Fibroblast of skin of right biceps (primary cell): ENCODE measurements at regions not wholly inside any gene's neighbourhood (a gene's known extent, or its start where the extent isn't known, plus 50 kb on each side); places are given as distances from the start of the nearest gene placed in this dataset.

Source experiments
- DNase-seq: peaks from one replicate; pipeline ENCODE4 v3.0.0-alpha.2; 2013

DNA sequence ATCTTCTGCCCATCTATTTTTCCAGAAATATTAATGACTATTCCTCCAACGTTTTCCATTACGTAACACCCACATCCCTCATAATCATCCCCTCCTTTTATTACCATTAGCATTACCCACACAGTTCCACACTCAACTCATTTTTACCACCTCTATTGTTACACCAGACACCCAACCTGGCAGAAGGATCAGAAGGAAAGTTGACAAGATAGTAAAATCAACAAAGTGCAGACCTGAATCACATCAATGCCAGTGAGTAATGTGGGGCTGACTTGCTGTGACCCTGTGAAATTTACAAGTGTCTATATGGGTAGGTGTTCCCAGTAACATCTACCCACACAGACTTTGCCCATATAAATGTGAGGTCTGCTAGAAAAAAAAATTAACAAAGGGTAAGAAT is 568.2 kb downstream of the MAFB start:
- no peak for DNase-seq

DNA sequence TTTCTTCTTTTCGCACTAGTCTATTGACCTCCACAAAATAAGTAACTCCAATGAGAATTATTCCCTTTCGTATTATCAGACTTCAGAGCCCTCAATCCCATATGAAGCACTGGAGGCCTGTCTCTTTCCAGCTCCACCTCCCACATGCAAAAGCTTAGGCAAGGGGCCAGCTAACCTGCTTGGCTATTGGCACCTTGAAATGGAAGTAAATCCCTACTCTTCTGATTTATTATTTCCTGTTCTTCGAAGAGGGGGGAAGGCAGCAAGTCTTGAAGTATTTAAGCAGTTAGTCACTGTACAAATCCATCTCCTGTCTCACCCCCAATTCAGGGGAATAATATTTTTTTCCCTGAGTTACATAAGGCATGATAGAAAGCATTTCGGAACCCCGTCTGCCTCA is 577.8 kb downstream of the MAFB start:
- peak; percentile 23 for DNase-seq

DNA sequence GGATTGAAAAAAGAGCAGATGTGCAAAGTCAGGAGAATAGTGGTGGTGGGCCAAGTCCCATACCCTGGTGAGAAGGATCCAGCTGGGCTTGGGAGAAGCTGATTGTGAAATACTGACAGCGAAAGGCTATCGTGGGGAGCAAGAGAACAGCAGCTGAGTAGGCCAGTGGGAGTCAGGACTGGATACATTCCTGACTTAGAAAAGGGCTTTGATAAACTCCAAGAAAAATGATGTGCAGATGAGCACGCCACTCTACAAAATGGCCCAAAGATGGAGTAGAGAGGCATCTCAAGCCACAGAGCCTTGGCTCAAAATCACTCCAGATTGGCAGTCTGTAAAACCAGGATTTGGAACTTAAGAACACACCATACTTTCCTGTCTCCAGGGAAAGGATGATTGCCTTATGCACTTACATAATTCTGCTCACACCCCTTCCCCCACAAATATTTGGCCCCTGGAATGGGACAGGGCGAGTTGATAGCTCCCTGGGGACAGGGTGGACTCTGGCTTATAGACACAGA is 578.7 kb downstream of the MAFB start:
- peak; percentile 21 for DNase-seq

DNA sequence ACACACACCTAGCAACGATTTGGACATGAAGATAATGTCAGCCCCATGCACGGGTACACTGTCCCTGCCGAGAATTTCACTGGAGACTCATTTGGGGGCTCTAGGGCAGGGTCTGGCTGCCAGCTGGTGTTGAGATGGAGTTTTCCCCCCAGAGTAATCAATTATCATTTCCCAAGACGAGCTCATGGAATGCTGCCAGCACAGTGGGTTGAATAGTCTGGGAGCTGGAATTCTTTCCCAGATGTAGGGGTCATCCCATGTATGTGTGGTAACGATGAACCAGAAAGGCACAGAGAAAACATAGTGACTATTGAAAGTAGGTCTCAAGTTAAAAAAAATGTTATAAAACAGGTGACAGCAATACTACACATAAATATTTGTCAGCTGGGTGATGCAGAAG is 579.9 kb downstream of the MAFB start:
- DNase-seq: peak; percentile 29

DNA sequence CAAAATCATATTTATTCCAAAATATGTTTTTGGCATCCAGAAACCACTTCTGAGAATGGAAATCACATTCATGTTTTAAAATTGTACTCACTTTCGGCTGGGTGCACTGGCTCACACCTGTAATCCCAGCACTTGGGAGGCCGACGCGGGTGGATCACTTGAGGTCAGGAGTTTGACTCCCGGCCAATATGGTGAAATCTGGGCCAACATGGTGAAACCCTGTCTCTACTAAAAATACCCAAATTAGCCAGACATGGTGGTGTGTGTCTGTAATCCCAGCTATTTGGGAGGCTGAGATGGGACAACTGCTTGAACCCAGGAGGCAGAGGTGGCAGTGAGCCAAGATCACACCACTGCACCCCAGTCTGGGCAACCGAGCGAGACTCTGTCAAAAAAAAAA is 580.7 kb downstream of the MAFB start:
- no peak for DNase-seq

DNA sequence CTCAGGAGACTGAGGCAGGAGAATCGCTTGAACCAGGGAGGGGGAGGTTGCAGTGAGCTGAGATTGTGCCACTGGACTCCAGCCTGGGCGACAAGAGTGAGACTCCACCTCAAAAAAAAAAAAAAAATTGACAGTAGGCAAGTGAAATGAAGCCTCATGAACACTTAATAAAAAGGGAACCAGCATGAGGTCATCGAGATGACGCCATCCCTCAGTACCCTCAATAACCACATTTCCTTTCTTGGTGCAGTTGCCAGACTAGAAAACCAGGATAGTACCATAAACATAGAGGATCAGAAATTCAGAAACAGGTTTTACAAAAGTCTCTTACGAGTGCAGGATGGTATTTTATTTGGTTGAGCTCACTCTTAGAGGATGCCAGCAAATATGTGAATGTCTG is 584.1 kb downstream of the MAFB start:
- no peak for DNase-seq

DNA sequence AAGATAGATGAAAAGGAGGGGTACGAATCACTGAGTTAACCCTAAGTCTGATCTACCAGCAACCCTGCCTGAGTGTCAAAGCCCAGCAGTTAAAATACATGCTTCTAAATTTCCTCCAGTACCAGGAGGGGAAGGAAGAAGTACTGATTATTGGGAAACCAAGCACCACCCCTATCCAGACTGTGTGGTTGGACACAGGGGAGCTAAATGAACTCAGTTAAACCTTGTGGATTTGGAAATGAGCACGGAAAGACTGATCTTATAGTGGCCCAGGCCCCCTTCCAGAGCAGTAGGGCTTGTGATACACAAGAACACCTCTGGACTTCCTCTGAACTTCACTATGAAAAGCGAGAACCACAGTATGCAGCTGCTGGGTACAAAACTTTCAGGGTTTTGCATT is 585.6 kb downstream of the MAFB start:
- DNase-seq: no peak

DNA sequence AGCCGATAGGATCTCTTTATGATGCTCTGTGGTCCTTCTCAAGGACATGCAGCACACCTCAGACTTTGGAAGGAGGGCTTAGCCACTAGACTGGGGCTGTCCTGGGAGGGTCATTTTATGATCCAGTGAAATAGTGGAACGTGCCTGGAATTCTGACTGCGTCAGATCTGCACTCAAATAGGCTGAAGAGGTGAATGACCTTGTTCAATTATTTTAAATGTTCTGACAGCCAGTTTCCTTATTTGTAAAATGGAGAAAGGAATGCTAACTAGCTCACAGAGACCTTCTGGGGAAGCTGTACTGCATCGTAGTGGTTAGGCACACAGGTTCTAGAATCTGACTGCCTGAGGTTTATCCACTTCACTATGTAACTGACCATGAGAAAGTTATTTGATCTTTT is 587.5 kb downstream of the MAFB start:
- no peak for DNase-seq

DNA sequence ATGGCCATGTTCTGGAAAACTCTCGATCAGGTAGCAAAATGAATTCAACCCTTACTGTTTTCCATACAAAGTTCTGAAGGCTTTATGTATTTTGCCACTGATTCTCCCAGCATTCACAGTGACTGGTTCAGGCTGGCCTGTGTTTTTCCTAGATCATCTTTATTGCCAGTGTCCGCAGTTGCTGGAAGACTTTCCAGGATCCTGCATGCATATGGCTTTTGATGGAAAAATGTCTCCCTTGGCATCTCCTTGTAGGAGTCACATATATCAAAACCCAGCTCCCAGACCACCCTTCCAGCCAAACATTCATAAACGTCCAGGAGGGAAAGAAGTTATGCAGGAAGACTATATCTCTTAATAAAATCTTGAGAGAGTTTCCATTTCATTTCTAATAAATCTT is 588.8 kb downstream of the MAFB start:
- DNase-seq: no peak

DNA sequence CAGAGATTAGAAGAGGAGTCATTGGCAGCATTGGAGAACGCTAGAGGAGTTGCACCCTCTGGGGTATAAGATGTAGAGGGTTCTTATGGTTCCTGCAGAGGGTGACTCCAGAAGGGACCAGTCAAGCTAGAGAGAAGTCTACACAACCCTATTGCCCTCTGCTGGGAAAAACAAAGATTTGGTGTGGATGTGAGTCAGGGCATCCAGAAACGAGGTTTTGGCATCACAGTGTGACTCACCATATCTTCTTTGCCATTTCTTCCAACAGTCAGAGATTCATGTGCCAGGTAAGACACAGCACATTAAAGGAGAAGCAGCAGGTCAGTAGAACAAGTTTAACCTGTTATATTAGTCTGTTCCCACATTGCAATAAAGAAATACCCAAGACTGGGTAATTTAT is 598.8 kb downstream of the MAFB start:
- DNase-seq: peak; percentile 14

DNA sequence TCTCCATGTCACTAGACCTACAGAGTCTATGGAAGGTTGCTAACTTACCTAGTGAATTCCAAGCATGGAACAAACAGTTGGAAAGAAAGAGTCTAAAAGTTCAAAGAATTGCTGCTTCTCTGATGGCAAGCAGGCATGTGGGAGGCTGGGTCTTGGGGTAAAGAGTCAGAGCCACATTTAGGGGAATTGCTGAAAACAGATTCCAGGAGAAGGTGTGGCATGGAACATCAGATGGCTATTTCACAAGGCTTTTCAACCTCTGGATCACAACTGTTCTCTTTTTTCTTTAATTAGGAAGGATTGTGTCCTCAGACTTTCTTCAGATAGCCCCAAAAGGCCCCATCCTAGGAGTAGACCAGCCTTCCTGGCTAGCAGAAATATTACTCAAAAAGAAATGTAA is 601.5 kb downstream of the MAFB start:
- no peak for DNase-seq

DNA sequence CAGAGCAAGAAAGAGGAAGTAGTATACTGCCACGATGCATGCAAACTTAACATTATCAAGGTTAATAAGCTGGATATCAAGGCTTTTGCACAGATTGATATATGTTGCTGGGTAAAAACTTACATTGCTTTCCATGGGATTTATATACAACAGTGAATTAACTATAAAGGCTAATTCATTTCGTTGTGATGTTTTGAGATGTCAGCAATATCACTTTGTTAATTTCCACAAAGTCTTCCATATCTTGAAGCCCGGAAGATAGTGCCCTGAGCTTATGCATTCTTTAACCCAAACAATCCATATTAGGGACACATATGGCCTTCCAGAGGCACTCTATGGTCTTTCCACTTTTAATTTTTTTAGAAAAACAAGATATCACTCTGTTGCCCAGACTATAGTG is 603.5 kb downstream of the MAFB start:
- no peak for DNase-seq

DNA sequence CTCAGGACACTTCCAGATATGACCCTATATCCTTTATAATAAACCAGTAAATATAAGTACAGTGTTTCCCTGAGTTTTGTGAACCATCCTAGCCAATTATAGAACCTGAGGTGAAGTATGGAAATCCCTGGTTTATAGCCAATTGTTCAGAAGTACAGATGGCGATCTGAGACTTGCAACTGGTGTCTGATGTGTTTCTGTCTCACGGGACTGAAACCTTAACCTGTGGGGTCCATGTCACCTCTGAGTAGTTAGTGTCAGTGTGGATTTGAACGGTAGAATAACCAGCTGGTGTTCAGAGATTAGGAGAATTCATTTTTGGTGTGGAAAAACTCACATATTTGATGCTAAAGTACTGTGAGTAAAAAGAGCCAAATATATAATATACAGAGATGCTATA is 606.6 kb downstream of the MAFB start:
- no peak for DNase-seq

DNA sequence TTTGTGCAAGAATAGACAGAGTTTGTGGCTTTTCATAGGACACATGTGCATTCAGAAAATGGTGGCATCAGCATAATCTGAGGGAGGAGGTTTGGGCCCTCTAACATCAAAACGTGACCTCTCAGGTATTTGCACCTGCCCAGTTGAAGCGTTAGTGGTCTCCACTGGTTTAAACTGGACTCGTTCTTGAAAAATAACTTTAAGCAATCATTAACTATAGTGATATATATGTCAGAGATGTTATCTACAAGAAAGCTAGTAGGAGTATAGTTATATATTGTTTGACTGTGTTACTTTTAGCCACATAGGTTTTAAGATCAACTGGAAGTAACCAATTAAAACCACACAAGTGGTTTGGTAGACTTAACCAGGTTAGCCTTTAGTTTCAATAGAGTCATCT is 607.4 kb downstream of the MAFB start:
- no peak for DNase-seq

DNA sequence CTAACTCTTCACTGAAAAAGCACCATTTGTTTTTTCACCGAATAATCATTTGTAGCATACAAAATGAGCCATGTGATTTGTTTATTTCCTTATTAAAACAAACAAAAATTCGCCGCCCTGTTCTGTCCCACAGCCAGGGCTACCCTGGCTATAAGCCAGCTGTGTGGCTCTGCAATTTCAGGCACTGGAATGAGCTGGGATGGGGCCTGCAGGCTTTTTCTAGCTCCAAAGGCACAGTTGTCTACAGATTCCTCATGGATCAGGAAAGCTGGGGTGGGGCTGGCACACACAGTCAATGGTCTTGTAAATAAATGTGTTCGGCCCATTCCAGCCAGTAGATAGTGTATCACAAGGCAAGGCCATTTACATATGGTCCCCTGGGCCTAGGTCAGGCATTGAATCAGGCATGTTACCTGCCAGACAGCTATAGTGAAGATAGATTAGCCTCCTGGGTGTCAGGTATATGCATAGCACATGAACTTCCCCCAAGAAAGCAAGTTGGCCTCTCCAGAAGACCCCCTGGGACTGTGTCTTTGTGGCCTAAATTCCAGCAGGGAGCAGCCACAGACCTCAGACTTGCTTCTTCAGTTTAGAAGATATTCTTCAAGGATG is 608.9 kb downstream of the MAFB start:
- no peak for DNase-seq

DNA sequence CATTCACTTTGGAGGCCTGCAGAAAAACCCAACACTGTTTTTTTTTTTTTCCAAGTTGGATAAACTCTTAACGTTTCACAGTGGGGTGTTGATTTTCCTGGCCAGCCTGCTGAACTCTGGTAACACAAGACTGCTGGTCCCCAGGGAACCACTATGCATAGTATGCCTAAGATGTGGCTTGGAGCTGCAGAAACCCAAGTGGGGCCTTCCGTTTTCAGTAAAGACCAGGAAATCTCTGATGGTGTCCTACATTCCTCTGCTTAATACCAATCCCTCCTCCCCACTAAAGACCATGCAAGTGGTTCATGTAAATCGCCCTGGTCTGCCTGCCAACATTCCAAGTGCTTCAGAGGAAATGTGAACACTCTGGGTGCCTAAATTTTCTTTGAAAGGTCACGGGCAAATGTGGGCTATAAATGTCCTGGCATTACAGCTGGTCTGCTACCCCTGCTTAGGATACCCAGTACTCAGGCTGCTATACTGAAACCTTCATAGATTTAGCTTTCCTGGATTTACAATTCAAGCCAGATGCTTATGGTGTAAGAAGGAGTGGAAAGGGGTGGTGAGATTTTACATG is 615.4 kb downstream of the MAFB start:
- peak; percentile 73 for DNase-seq

DNA sequence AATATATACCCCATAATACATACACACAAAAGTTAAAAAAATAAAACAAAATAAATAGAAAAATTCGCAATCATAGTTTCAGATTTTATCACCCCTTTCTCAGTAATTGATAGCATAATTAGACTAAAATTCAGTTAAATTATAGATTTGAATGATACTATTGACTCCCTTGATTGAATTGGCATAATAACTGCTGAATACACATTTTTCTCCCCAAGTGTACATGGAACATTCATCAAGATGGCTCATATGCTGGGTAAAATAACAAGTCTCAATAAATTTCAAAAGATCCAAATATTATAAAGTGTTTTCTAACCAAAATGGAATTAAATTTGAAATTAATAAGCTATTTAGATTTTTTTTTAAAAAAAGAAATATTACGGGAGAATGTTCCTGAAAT is 616.1 kb downstream of the MAFB start:
- no peak for DNase-seq

DNA sequence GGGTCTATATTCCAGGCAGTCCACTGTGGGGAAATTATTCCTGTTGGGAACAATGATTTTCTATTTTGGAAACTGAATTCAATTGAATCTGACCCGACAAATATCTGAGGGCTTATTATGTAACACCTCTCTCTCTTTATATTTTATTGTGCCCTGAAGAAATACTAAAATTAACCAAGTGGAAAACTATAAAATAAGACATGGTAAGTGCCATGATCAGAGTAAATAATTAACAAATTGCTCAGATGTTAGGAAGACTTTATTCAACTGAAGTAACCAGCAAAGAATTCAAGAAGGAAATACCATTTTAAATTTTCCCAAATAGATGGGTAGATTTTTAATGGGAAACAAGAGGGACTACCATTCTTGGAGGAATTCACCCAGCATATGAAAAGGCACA is 632.9 kb downstream of the MAFB start:
- no peak for DNase-seq

DNA sequence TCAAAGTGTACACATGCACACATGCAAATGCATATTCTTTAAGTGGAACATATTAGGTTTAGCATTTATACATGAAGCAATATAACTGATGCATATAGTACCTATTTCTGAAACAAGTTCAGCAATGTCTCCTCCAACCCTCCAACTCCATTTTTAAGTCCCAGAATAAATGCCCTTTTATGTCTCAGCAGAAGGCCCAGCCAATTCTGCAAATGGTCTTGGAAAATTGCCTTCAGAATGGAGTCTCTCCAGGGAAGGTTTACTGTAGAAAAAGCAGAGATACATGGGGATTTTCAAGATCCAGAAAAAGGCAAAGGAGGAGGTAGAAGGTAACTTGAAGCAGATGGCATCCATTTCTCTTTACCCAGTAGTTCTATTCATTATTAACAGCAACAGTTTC is 633.3 kb downstream of the MAFB start:
- DNase-seq: no peak

DNA sequence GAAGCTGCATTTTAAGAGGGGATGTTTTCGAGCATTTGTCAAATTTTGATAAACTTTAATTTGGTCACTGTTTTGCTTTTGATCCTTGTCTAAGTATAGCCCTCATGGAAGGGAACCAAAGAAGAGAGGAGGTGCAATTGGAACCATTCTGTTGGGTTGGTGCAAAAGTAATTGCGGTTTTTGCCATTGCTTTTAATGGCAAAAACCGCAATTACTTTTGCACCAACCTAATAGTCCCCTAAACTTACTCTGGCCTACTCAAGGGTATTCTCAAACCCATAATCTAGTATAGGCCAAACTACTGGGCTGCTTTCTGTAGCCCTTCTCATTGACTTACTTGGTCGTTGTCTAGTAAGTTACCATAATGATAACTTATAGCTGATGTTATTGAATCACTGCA is 634.7 kb downstream of the MAFB start:
- no peak for DNase-seq

DNA sequence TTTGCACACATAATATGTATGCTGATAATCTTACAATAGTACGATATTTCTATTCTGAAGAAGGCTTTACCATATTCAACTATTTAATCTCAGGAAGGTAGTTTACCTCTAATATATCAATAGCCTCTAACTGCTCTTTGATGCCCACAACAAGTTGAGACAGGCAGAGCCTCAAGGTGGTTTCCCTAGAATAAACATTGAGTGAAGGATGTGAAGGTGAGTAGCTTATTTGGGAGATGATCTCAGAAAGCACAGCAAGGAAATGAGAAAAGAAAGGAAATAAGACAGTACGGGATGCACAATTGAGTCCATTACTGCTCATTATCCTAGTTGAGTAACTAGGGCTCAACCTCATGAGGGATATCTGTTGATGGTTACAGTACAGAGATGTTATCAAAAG is 638.4 kb downstream of the MAFB start:
- no peak for DNase-seq

DNA sequence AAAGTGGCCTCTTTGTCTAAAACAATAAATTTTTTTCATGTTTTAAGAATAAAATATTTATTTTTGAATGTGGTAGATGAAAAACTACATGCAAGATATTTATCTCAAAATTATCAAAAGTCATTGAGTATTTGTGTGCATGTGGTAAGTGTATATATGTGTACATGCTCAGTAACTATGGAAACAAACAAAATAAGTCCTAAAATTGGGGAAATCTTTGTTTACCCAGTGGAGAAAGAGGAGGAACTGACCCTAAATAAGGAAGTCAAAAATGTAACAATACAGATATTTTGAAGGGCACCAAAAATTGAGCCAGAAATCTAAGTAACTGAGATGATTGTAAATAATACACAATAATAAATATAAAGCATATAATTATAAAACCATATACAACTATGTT is 639.2 kb downstream of the MAFB start:
- DNase-seq: no peak

DNA sequence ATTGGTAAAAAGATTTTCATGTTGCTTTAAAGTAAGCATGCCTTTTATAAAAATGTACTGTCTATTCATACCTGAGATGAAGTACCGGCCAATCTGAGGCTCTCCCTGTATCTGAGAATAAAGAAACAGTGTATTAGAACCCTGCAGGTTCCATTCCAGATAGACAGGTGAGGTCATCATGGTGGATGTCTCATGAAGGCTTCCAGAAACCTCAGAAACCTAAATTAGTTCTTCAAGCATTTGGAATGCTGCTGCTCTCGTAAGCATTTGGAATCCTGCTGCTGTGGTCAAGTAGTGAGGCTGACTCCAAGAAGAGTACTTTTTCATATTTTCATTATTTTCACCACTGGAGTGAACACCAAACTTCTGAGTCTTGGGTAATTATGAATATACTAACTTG is 642.3 kb downstream of the MAFB start:
- DNase-seq: peak; percentile 19

DNA sequence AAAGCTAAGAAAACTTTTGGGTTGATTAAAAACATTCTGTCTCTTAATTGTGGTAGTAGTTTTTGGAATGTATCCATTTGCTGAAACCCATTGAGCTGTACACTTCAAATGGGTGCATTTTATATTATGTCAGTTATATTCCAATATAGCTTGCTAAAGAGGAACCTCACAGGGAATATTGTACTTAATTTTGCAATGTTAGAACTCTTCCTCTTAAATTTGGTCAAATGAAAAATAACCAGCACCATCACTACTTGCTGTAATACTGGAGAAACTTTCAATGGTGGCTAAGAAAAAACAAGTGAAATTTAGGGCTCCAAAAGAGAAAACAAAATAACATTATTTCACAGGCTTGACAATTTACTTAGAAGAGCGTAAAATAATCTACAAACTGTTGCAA is 651.5 kb downstream of the MAFB start:
- DNase-seq: no peak

DNA sequence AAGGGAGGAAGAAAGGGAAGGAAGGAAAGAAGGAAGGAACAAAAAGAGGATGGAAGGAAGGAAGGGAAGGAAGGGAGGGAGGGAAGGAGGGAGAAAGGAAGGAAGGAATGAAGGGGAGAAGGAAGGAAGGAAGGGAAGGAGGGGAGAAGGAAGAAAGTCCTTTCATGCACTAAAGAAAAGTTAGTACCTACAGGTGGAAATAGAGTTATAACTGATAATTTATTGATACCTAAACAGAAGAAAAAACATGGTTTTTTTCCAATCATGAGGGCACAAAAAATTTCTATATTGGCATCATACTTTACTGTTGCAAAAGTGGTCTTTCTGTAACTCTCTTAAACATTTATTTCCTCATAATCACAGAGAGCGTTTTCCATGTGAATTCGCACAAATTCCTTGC is 659.4 kb downstream of the MAFB start:
- no peak for DNase-seq
